ENCODE measurements at regions not wholly inside any gene's neighbourhood (a gene's known extent, or its start where the extent isn't known, plus 50 kb on each side); places are given as distances from the start of the nearest gene placed in this dataset.
"Not testable (repeated sequence)": the region's sequence is repeated elsewhere in the genome, so short reads cannot be mapped to it uniquely, and the experiment has no call there.

- DNase-seq, result no peak
Observed at GRCh38 chr2:8612734-8613179, 69.1 kb upstream of the ID2 start.

GRCh38 chr2:8613207-8613999 lies 68.5 kb upstream of the ID2 start:
- not testable (repeated sequence) for DNase-seq

GRCh38 chr2:8614646-8615045 lies 67.2 kb upstream of the ID2 start:
- no peak for DNase-seq

GRCh38 chr2:8615252-8615575 lies 66.6 kb upstream of the ID2 start:
- no peak for DNase-seq

- no peak for DNase-seq
Observed at GRCh38 chr2:8615576-8616281, 66.1 kb upstream of the ID2 start.

- no peak for DNase-seq
Observed at GRCh38 chr2:8617048-8617447, 64.8 kb upstream of the ID2 start.

GRCh38 chr2:8617590-8617989 lies 64.3 kb upstream of the ID2 start:
- DNase-seq, result no peak

GRCh38 chr2:8619071-8619470 lies 62.8 kb upstream of the ID2 start:
- no peak for DNase-seq

- no peak for DNase-seq
Observed at GRCh38 chr2:8620611-8621382, 61.1 kb upstream of the ID2 start.

GRCh38 chr2:8622199-8622911 lies 59.5 kb upstream of the ID2 start:
- DNase-seq, result no peak

- DNase-seq, result no peak
Observed at GRCh38 chr2:8622924-8623465, 58.9 kb upstream of the ID2 start.

- no peak for DNase-seq
Observed at GRCh38 chr2:8623576-8623957, 58.3 kb upstream of the ID2 start.

GRCh38 chr2:8623958-8624591 lies 57.8 kb upstream of the ID2 start:
- no peak for DNase-seq

- DNase-seq, result no peak
Observed at GRCh38 chr2:8624855-8625398, 56.9 kb upstream of the ID2 start.

- no peak for DNase-seq
Observed at GRCh38 chr2:8625399-8626300, 56.2 kb upstream of the ID2 start.

- no peak for DNase-seq
Observed at GRCh38 chr2:8626572-8626971, 55.3 kb upstream of the ID2 start.

GRCh38 chr2:8627019-8627691 lies 54.7 kb upstream of the ID2 start:
- DNase-seq, result no peak

- no peak for DNase-seq
Observed at GRCh38 chr2:8627692-8628085, 54.2 kb upstream of the ID2 start.

GRCh38 chr2:8628179-8628865 lies 53.5 kb upstream of the ID2 start:
- DNase-seq, result no peak

- no peak for DNase-seq
Observed at GRCh38 chr2:8628866-8629209, 53.0 kb upstream of the ID2 start.
